Kidney epithelial cell (primary cell): ENCODE measurements at regions not wholly inside any gene's neighbourhood (a gene's known extent, or its start where the extent isn't known, plus 50 kb on each side); places are given as distances from the start of the nearest gene placed in this dataset.
A peak's percentile ranks its signal among the peaks of the same experiment; 100 is the strongest.

ENCODE experiments used
- DNase-seq: peaks from one replicate; pipeline ENCODE4 v3.0.0-alpha.2; 2010; ENCODE audit warnings: low read depth
- H3K27me3 ChIP-seq: 2 replicates; pipeline ENCODE4 v1.6.0; 2011; ENCODE audit warnings: low read length; ENCODE audit not compliant: control insufficient read depth, insufficient read depth
- H3K36me3 ChIP-seq: 2 replicates; pipeline ENCODE4 v1.5.1; 2011; ENCODE audit warnings: low read length; ENCODE audit not compliant: control insufficient read depth, insufficient read depth
- H3K4me3 ChIP-seq: 2 replicates; pipeline ENCODE4 v1.5.1; 2011; ENCODE audit warnings: low read depth, mild to moderate bottlenecking, control low read depth, low read length
- TF ChIP-seq, protein P1 (sequence below): IDR thresholded peaks from 2 replicates; pipeline ENCODE4 v1.5.1; 2011; ENCODE audit warnings: mild to moderate bottlenecking, moderate library complexity, low read length, control low read depth, inconsistent platforms; ENCODE audit not compliant: insufficient read depth, poor library complexity, severe bottlenecking

DNA sequence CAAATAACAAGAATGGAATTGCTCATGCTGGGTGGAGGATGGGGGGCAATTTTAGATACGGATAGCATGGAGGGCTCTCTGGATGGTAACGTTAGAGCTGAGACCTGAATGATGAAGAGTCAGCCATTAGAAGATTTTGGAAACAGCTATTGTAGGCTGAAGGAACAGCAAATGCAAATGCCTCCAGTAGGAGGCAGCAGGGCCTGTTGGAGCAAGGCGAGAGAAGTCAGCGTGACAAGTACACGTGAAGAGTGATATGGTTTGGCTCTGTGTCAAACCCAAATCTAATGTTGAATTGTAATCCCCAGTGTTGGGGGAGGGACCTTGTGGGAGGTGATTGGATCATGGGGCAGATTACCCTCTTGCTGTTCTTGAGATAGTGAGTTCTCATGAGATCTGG, 59.3 kb upstream of the SOD3 start:
- no peak for DNase-seq
- Histone ChIP-seq H3K36me3 (no peaks in the 10 kb centered on the region), H3K27me3 (no peaks in the 10 kb centered on the region), H3K4me3 (no peak overlapping the region)
- TF ChIP-seq, protein P1, sequence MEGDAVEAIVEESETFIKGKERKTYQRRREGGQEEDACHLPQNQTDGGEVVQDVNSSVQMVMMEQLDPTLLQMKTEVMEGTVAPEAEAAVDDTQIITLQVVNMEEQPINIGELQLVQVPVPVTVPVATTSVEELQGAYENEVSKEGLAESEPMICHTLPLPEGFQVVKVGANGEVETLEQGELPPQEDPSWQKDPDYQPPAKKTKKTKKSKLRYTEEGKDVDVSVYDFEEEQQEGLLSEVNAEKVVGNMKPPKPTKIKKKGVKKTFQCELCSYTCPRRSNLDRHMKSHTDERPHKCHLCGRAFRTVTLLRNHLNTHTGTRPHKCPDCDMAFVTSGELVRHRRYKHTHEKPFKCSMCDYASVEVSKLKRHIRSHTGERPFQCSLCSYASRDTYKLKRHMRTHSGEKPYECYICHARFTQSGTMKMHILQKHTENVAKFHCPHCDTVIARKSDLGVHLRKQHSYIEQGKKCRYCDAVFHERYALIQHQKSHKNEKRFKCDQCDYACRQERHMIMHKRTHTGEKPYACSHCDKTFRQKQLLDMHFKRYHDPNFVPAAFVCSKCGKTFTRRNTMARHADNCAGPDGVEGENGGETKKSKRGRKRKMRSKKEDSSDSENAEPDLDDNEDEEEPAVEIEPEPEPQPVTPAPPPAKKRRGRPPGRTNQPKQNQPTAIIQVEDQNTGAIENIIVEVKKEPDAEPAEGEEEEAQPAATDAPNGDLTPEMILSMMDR: peak; percentile 15

DNA sequence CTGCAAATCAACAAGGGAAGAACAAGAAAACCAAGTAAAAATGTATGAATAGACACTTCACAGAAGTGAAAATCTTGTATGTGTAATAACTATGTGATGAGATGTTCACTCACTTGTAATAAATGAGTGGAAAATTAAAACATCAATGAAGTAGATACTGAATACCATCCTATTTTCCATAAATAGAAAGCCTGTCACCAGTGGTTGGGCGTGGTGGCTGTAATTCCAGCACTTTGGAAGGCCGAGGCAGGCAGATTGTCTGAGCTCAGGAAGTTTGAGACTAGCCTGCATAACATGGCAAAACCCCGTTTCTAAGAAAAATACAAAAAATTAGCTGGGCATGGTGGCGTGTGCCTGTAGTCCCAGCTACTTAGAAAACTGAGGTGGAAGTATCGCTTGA, 53.5 kb upstream of the SOD3 start:
- Histone ChIP-seq H3K36me3 (no peaks in the 10 kb centered on the region), H3K27me3 (no peaks in the 10 kb centered on the region), H3K4me3 (no peak overlapping the region)
- TF ChIP-seq, protein P1: no peak
- no peak for DNase-seq

DNA sequence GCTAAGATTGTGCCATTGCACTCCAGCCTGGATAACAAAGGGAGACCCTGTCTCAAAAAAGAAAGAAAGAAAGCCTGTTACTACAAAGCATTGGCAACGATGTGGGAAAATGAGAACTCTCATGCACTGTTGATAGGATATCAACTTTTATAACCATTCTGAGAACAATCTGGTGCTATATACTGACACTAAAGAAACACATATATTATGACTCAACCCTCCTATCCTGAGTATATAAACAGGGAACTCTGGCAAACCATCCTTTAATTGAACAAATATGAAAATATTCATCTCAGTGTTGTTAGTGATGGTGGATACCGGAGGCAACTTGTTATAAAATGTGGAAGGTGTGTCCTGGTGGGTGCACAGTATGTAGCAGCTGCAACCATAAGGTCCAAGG, 53.0 kb upstream of the SOD3 start:
- Histone ChIP-seq H3K27me3 (no peaks in the 10 kb centered on the region), H3K4me3 (no peak overlapping the region), H3K36me3 (no peaks in the 10 kb centered on the region)
- no peak for DNase-seq
- TF ChIP-seq, protein P1: no peak

DNA sequence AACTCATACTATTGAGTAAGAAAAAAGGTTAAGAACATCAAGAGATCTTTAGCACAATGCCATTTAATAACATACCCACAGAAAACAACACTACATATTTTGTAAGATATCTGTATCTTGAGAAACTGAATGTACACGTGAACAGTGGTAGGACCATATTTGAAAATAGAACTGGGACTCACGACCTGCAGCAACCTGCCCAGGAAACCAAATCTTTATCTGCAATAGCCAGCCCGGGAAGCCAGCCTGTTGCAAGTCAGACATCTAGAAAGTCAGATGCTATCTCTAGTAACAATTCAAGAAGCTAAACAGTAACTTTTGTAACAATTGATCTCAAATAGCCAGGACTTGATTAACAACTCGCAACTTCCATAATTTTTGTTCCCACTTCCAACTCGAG, 52.6 kb upstream of the SOD3 start:
- DNase-seq: no peak
- Histone ChIP-seq H3K36me3 (no peaks in the 10 kb centered on the region), H3K27me3 (no peaks in the 10 kb centered on the region), H3K4me3 (no peak overlapping the region)
- TF ChIP-seq, protein P1: no peak

DNA sequence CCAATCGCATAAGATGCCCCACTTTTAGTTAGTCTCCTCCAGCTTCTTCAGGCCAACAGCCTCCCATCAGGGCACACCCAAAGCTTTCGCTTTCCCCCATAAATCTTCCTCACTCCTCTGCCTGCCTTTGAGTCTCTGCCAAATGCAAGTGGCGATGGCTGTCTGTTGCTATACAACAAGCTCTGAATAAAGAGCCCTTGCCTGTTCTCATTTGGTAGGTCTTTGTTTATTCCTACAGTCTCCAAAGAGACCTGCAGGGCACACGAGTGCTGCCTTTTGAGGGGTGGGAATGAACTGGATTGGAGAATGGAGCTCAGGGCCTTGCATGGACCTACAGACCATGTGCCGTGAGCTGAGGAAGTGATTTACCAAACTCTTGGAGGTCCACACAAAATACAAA, 52.2 kb upstream of the SOD3 start:
- Histone ChIP-seq H3K27me3 (no peaks in the 10 kb centered on the region), H3K36me3 (no peaks in the 10 kb centered on the region), H3K4me3 (no peak overlapping the region)
- TF ChIP-seq, protein P1: no peak
- no peak for DNase-seq

DNA sequence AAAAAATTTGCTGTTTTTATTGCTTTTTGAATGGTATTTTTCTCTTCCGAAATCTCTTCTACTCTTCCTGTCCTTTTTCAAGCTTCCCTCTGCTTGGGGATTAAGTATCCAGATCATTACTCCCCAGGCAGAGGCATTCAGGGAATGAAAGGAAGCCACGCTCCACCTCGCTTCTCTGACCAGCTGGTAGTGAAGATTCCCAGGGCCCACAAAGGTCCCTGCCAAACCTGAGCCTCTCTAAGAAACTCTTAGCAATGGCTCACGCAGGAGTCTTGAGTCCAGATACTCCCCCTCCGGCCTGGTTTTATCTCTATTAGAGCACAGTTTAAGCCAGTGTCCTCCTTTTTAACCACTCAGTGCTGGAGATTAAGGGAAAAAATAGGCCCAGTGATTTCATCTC, 51.4 kb upstream of the SOD3 start:
- Histone ChIP-seq H3K36me3 (no peaks in the 10 kb centered on the region), H3K4me3 (no peak overlapping the region)
- no peak for DNase-seq

More for the DNA sequence above, 51.4 kb upstream of the SOD3 start:
- H3K27me3 ChIP-seq: no peaks in the 10 kb centered on the region
- TF ChIP-seq, protein P1: no peak
